ENCODE measurements at regions not wholly inside any gene's neighbourhood (a gene's known extent, or its start where the extent isn't known, plus 50 kb on each side); places are given as distances from the start of the nearest gene placed in this dataset.

DNA sequence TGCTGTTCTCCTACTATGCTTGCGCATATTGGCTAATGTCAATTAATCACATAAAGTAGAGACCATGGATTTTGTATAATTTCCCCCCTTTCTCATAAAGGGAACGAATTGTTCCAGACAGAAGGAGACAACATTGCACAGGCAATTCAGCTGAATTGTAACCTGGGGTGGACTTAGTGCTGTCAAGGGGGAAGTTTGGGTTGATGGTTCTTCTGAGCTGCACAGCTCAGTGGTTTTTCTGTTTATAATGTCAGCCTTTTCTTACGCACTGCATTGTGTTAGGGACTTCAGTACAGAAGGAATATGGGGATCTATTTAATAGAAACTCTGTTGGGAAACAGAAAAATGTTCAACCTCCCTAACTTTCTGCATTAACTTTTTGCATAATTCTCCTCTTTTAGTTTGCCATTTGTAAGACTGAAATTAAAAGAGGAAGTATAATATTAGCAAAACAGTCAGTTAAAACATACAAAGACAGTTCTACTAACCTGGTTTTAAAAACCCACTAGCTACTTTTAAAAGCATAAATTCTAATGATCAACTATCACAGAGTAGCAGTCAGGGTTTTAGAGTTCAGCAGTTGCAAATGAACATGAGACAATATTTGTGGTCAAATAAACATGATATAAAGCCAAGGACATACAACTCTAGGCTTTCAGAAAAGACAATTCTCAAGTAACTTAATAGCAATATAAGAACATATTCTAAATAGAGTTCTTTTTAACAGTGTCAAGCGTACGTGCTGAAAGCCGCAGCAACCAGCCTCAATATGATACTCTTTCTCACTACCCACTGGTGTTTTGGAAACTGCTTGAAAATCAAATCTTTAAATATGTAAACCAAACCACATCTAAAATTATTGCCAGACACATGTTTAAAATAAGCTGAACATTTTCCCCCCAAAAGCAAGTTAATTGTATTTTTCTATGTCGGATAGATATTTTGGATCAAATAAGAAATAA, 393.0 kb downstream of the FSCB start:
- DNase-seq (ENCODE audit: low read depth, low spot score) (no peak), ATAC-seq (no peak)
- ChIA-PET CTCF (no interaction called here), POLR2A (no interaction called here)
- in situ Hi-C loops (cut with HindIII; ENCODE audit: low pct_unique_long_range_greater_than_20kb, low sequenced_read_pairs) (no loop called here), intact Hi-C loops (cut with micrococcal nuclease; ENCODE audit: unreplicated experiment) (no loop called here)
- H3K27me3 ChIP-seq (ENCODE audit: control insufficient read depth, insufficient read depth, low read length) = no peaks in the 10 kb centered on the region
- no peaks in the 10 kb centered on the region for H3K4me1 ChIP-seq (ENCODE audit: control insufficient read depth, insufficient read depth, low read length)
- H3K27ac ChIP-seq (ENCODE audit: low read length) = no peak overlapping the region
- BruUV-seq (replicated peaks) = no TSS peak
- no peak for TF ChIP-seq SIN3A (IDR thresholded peaks at IDR 0.05; ENCODE audit: borderline replicate concordance, insufficient read depth, low read depth, low read length)
- TF ChIP-seq, protein P1, sequence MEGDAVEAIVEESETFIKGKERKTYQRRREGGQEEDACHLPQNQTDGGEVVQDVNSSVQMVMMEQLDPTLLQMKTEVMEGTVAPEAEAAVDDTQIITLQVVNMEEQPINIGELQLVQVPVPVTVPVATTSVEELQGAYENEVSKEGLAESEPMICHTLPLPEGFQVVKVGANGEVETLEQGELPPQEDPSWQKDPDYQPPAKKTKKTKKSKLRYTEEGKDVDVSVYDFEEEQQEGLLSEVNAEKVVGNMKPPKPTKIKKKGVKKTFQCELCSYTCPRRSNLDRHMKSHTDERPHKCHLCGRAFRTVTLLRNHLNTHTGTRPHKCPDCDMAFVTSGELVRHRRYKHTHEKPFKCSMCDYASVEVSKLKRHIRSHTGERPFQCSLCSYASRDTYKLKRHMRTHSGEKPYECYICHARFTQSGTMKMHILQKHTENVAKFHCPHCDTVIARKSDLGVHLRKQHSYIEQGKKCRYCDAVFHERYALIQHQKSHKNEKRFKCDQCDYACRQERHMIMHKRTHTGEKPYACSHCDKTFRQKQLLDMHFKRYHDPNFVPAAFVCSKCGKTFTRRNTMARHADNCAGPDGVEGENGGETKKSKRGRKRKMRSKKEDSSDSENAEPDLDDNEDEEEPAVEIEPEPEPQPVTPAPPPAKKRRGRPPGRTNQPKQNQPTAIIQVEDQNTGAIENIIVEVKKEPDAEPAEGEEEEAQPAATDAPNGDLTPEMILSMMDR (IDR thresholded peaks at IDR 0.05) = no peak
- TF ChIP-seq, protein P2, sequence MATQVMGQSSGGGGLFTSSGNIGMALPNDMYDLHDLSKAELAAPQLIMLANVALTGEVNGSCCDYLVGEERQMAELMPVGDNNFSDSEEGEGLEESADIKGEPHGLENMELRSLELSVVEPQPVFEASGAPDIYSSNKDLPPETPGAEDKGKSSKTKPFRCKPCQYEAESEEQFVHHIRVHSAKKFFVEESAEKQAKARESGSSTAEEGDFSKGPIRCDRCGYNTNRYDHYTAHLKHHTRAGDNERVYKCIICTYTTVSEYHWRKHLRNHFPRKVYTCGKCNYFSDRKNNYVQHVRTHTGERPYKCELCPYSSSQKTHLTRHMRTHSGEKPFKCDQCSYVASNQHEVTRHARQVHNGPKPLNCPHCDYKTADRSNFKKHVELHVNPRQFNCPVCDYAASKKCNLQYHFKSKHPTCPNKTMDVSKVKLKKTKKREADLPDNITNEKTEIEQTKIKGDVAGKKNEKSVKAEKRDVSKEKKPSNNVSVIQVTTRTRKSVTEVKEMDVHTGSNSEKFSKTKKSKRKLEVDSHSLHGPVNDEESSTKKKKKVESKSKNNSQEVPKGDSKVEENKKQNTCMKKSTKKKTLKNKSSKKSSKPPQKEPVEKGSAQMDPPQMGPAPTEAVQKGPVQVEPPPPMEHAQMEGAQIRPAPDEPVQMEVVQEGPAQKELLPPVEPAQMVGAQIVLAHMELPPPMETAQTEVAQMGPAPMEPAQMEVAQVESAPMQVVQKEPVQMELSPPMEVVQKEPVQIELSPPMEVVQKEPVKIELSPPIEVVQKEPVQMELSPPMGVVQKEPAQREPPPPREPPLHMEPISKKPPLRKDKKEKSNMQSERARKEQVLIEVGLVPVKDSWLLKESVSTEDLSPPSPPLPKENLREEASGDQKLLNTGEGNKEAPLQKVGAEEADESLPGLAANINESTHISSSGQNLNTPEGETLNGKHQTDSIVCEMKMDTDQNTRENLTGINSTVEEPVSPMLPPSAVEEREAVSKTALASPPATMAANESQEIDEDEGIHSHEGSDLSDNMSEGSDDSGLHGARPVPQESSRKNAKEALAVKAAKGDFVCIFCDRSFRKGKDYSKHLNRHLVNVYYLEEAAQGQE (IDR thresholded peaks at IDR 0.05; ENCODE audit: insufficient read depth in 1 of 2, low read depth in 2 of 2, low read length in 1 of 2) = no peak
- TF ChIP-seq TCF7L2 (IDR thresholded peaks at IDR 0.05; ENCODE audit: low read depth, low read length) = no peak
- no peaks in the 10 kb centered on the region for H3K9me3 ChIP-seq (ENCODE audit: control insufficient read depth, insufficient read depth, low read depth, low read length)
- no peak overlapping the region for H3K4me3 ChIP-seq (ENCODE audit: low read depth in 2 of 2, low read length in 2 of 2)
- H3K36me3 ChIP-seq (ENCODE audit: control insufficient read depth, insufficient read depth, low read length) = no peaks in the 10 kb centered on the region

DNA sequence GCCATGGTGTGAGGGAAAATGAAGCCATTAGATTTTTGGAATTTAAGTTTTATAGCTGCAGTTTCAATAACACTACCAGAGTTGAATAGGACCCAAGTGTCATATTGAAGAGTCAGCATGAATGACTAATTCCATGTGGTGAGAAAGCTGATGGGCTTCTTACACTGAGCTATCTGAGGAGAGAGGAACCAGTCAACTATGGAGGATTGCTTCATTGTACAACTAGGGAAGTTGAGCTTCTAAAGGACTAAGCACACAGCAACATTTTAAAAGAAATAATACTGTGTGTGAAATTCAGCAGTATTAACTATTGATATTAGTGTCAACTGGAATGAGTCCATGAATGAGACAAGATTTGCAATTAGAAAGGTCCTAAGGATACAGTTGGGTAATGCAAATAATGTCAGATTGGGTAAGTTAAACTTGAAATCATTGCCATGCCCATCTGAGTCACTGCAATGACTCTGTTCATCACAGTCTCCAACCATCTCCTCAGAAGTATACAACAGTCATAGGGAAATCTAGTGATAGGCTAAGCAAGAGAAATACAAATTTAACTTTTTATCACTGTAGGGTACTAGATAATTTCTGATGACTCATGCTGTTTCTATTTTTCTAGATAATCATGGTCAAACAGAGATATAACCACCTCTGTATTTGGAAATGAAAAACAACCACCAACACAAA, 394.2 kb downstream of the FSCB start:
- POLR2A ChIA-PET = no interaction called here
- BruUV-seq (replicated peaks) = no TSS peak
- CTCF ChIA-PET = no interaction called here
- in situ Hi-C loops (cut with HindIII; ENCODE audit: low pct_unique_long_range_greater_than_20kb, low sequenced_read_pairs) = no loop called here
- ATAC-seq (no peak), DNase-seq (ENCODE audit: low read depth, low spot score) (no peak)
- Histone ChIP-seq H3K27ac (ENCODE audit: low read length) (no peak overlapping the region), H3K9me3 (ENCODE audit: control insufficient read depth, insufficient read depth, low read depth, low read length) (no peaks in the 10 kb centered on the region), H3K4me3 (ENCODE audit: low read depth in 2 of 2, low read length in 2 of 2) (no peak overlapping the region), H3K4me1 (ENCODE audit: control insufficient read depth, insufficient read depth, low read length) (no peaks in the 10 kb centered on the region), H3K27me3 (ENCODE audit: control insufficient read depth, insufficient read depth, low read length) (no peaks in the 10 kb centered on the region), H3K36me3 (ENCODE audit: control insufficient read depth, insufficient read depth, low read length) (no peaks in the 10 kb centered on the region)
- intact Hi-C loops (cut with micrococcal nuclease; ENCODE audit: unreplicated experiment) = no loop called here
- no peak for TF ChIP-seq TCF7L2 (IDR thresholded peaks at IDR 0.05; ENCODE audit: low read depth, low read length)
- TF ChIP-seq SIN3A (IDR thresholded peaks at IDR 0.05; ENCODE audit: borderline replicate concordance, insufficient read depth, low read depth, low read length) = no peak
- TF ChIP-seq POLR2AphosphoS5 (IDR thresholded peaks at IDR 0.05; ENCODE audit: low read depth, low read length) = no peak
- TF ChIP-seq, protein P1 (IDR thresholded peaks at IDR 0.05) = no peak
- TF ChIP-seq, protein P2 (IDR thresholded peaks at IDR 0.05; ENCODE audit: insufficient read depth in 1 of 2, low read depth in 2 of 2, low read length in 1 of 2) = no peak

Data from Panc1 (cell line).